ENCODE measurements at regions not wholly inside any gene's neighbourhood (a gene's known extent, or its start where the extent isn't known, plus 50 kb on each side); places are given as distances from the start of the nearest gene placed in this dataset.

DNA sequence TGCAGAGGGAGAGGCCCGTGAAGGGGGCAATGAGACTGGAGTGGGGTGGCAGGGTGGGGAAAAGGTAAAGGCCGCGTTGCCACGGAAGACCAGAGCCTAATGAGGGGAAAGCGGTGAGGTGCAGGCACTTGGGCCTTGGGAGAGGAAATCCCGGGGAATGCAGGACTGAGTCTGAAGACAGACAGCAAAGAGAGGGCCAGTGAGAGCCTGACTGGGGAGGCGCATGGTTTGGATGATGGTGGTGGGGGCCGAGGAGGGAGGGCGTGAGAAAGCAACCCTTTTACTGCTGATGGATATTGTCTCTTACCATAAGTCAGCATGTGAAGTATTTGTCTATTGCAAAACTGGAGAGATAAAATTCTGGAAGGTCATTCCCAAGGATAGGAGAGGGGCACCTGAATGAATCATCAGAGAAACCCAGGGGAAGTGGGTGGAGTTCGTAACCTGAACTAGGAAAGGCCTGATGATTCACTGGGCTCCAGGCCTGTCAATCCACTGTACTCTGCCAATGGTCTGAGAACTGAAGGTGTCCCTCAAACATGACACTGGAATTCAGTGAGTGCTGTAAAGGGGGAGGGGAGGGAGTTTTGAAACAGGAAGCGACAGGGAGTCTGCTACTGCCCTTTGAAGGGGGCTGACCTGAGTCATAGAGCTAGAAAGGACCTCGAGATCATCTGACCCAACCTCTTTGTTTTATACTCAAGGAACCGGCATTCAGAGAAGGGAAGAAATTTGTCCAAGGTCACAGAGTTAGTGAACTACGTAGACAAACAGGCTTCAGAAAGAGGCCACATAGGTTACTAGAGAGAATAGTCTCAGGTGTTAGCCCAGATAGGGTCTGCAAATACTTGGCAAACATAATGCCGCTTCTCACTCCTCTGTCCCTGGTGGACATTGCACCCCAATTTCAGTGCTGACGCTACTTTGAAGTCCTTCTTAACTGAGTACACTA is 52.2 kb downstream of the NALF2 start:
- Histone ChIP-seq H4K20me1 (ENCODE audit: control insufficient read depth, extremely low read depth, insufficient read depth, low read length) (no peaks in the 10 kb centered on the region), H3K4me3 (ENCODE audit: control insufficient read depth in 2 of 3, extremely low read depth in 1 of 3, insufficient read depth in 2 of 3, low read depth in 1 of 3, low read length in 3 of 3) (no peak overlapping the region), H3K79me2 (ENCODE audit: control insufficient read depth, insufficient read depth, low read length) (no peaks in the 10 kb centered on the region), H3K4me2 (ENCODE audit: control insufficient read depth, extremely low read depth, insufficient read depth, low read depth, low read length) (no peak overlapping the region), H3K9me3 (ENCODE audit: control insufficient read depth, low read depth, low read length) (no peaks in the 10 kb centered on the region), H3K9me1 (ENCODE audit: control insufficient read depth, extremely low read depth, insufficient read depth, low read length) (no peaks in the 10 kb centered on the region), H3K36me3 (ENCODE audit: control insufficient read depth in 2 of 2, extremely low read depth in 1 of 2, insufficient read depth in 2 of 2, low read length in 2 of 2) (no peaks in the 10 kb centered on the region), H3K27me3 (ENCODE audit: control insufficient read depth, extremely low read depth, insufficient read depth, low read length) (no peaks in the 10 kb centered on the region), H3K27ac (ENCODE audit: control insufficient read depth, insufficient read depth, low read length) (no peak overlapping the region), H3K9ac (ENCODE audit: control insufficient read depth, extremely low read depth, insufficient read depth, low read length) (no peak overlapping the region), H2AFZ (ENCODE audit: control insufficient read depth, low read length) (no peak overlapping the region), H3K4me1 (ENCODE audit: control insufficient read depth, extremely low read depth, insufficient read depth, low read length) (no peaks in the 10 kb centered on the region)
- DNase-seq (ENCODE audit: low read depth, low spot score), result no peak
- TF ChIP-seq CTCF (optimal IDR thresholded peaks at IDR 0.05 in 1 of 3, IDR thresholded peaks at IDR 0.05 in 1 of 3, conservative IDR thresholded peaks at IDR 0.05 in 1 of 3; ENCODE audit: extremely low read depth in 1 of 3, insufficient read depth in 2 of 3, low read length in 3 of 3) (no peak), EZH2 (IDR thresholded peaks at IDR 0.05; ENCODE audit: low read length) (no peak)
- dilution Hi-C loops (cut with MboI; ENCODE audit: extremely low pct_ligation_motif_present, low sequenced_read_pairs), result no loop called here
- FAIRE-seq, result no peak

DNA sequence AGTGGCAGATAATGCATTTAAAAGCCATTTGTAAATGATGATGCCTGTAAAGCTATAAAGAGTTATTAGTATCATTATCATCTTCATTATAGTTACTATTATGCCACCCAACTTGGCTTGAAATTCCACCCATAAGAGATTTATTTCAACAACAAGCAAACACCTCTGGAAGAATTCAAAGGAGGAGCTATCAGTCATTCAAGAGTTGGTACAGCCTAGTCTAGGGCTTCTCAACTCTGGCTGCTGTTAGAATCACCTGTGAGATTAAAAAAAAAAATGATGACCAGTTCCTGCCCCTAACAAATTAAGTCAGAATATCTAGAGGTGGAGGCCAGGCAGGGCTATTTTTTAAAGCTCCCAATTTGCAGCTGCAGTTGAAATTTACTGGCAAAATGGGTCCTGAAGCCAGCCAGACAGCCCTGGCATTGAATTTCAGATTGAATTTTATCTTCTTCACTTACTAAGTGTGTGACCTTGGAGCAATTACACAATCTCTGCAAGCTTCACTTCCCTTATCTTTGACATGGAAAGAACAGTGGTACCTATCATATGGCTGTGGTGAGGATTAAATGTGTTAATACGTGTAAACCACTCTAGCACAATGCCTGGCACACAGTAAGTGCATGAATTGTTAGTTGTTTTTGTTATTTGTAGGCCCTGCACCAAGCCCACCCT is 52.9 kb upstream of the EDA start:
- Histone ChIP-seq H2AFZ (ENCODE audit: control insufficient read depth, low read length) (no peak overlapping the region), H3K4me2 (ENCODE audit: control insufficient read depth, extremely low read depth, insufficient read depth, low read depth, low read length) (no peak overlapping the region), H3K4me3 (ENCODE audit: control insufficient read depth in 2 of 3, extremely low read depth in 1 of 3, insufficient read depth in 2 of 3, low read depth in 1 of 3, low read length in 3 of 3) (no peak overlapping the region), H3K27ac (ENCODE audit: control insufficient read depth, insufficient read depth, low read length) (no peak overlapping the region), H3K9ac (ENCODE audit: control insufficient read depth, extremely low read depth, insufficient read depth, low read length) (no peak overlapping the region), H3K4me1 (ENCODE audit: control insufficient read depth, extremely low read depth, insufficient read depth, low read length) (peaks cover 8% of the 10 kb centered on the region), H4K20me1 (ENCODE audit: control insufficient read depth, extremely low read depth, insufficient read depth, low read length) (no peaks in the 10 kb centered on the region), H3K9me3 (ENCODE audit: control insufficient read depth, low read depth, low read length) (no peaks in the 10 kb centered on the region), H3K36me3 (ENCODE audit: control insufficient read depth in 2 of 2, extremely low read depth in 1 of 2, insufficient read depth in 2 of 2, low read length in 2 of 2) (no peaks in the 10 kb centered on the region), H3K79me2 (ENCODE audit: control insufficient read depth, insufficient read depth, low read length) (no peaks in the 10 kb centered on the region), H3K27me3 (ENCODE audit: control insufficient read depth, extremely low read depth, insufficient read depth, low read length) (no peaks in the 10 kb centered on the region), H3K9me1 (ENCODE audit: control insufficient read depth, extremely low read depth, insufficient read depth, low read length) (no peaks in the 10 kb centered on the region)
- no peak for FAIRE-seq
- TF ChIP-seq EZH2 (IDR thresholded peaks at IDR 0.05; ENCODE audit: low read length) (no peak), CTCF (optimal IDR thresholded peaks at IDR 0.05 in 1 of 3, IDR thresholded peaks at IDR 0.05 in 1 of 3, conservative IDR thresholded peaks at IDR 0.05 in 1 of 3; ENCODE audit: extremely low read depth in 1 of 3, insufficient read depth in 2 of 3, low read length in 3 of 3) (no peak)
- DNase-seq (ENCODE audit: low read depth, low spot score), result no peak
- dilution Hi-C loops (cut with MboI; ENCODE audit: extremely low pct_ligation_motif_present, low sequenced_read_pairs), result no loop called here
